IPS-20b (cell line): ENCODE measurements at regions not wholly inside any gene's neighbourhood (a gene's known extent, or its start where the extent isn't known, plus 50 kb on each side); places are given as distances from the start of the nearest gene placed in this dataset.

Source experiments
- H3K27ac ChIP-seq: one replicate; pipeline ENCODE4 v1.5.1; 2013; ENCODE audit warnings: low read length
- H3K27me3 ChIP-seq: 2 replicates; pipeline ENCODE4 v1.6.1; 2013; ENCODE audit warnings: mild to moderate bottlenecking, low read length, inconsistent platforms; ENCODE audit not compliant: insufficient read depth
- H3K36me3 ChIP-seq: 2 replicates; pipeline ENCODE4 v1.6.1; 2013; ENCODE audit warnings: low read depth, mild to moderate bottlenecking, inconsistent platforms, low read length, moderate library complexity; ENCODE audit not compliant: insufficient read depth
- H3K4me1 ChIP-seq: 2 replicates; pipeline ENCODE4 v1.6.1; 2013; ENCODE audit warnings: mild to moderate bottlenecking, control low read depth, inconsistent platforms, low read length, moderate library complexity; ENCODE audit not compliant: insufficient read depth
- H3K4me3 ChIP-seq: 2 replicates; pipeline ENCODE4 v1.5.1; 2013; ENCODE audit warnings: mild to moderate bottlenecking, low read length, inconsistent platforms
- H3K9ac ChIP-seq: 2 replicates; pipeline ENCODE4 v1.6.1; 2013; ENCODE audit warnings: low read depth, mild to moderate bottlenecking, inconsistent platforms, low read length, moderate library complexity
- H3K9me3 ChIP-seq: 2 replicates; pipeline ENCODE4 v1.6.1; 2013; ENCODE audit warnings: mild to moderate bottlenecking, low read depth, low read length, inconsistent platforms; ENCODE audit not compliant: insufficient read depth

- H3K4me3 ChIP-seq: no peak overlapping the region
- H3K36me3 ChIP-seq: no peaks in the 10 kb centered on the region
- H3K27ac ChIP-seq: no peak overlapping the region
- no peaks in the 10 kb centered on the region for H3K4me1 ChIP-seq
- no peak overlapping the region for H3K9ac ChIP-seq
- H3K27me3 ChIP-seq: no peaks in the 10 kb centered on the region
- H3K9me3 ChIP-seq: no peaks in the 10 kb centered on the region; the same call in 1 of the 2 replicates
Measured at GRCh38 chr3:67774676-67775075, 120.3 kb upstream of the SUCLG2 start.

- Histone ChIP-seq H3K27ac (no peak overlapping the region), H3K9me3 (no peaks in the 10 kb centered on the region; the same call in 1 of the 2 replicates), H3K9ac (no peak overlapping the region), H3K27me3 (no peaks in the 10 kb centered on the region), H3K4me3 (no peak overlapping the region), H3K36me3 (no peaks in the 10 kb centered on the region), H3K4me1 (peaks cover 4% of the 10 kb centered on the region; the same call in 1 of the 2 replicates)
Measured at GRCh38 chr3:67765575-67765974, 111.2 kb upstream of the SUCLG2 start.

GRCh38 chr3:67745296-67745695, 90.9 kb upstream of the SUCLG2 start:
- H3K27me3 ChIP-seq: no peaks in the 10 kb centered on the region
- H3K4me1 ChIP-seq: no peaks in the 10 kb centered on the region
- H3K27ac ChIP-seq: no peak overlapping the region
- H3K4me3 ChIP-seq: no peak overlapping the region
- no peaks in the 10 kb centered on the region for H3K36me3 ChIP-seq
- 0 out of 2 replicates have a peak, but pooled peaks cover 3% of the 10 kb centered on the region for H3K9me3 ChIP-seq
- no peak overlapping the region for H3K9ac ChIP-seq

DNA sequence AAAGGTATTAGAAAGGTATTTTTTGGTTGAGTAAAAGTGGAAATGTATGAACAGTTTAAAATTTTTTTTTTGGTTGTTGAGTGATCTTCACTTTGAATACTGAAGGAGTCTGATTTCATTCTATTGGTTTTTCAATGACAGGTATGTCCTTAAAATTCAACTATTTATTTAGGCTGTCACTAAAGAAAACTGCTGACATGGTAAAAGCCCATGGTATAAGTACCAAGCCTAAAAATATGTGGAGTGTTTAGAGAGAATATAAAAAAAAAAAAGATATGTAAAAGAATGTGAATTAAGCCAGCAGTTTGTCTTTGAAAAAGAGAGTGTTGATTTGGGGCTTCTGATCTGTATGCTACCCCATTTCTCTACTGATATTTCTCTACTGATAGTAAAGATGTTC, 90.3 kb upstream of the SUCLG2 start:
- no peak overlapping the region for H3K9ac ChIP-seq
- no peaks in the 10 kb centered on the region for H3K36me3 ChIP-seq
- no peaks in the 10 kb centered on the region for H3K27me3 ChIP-seq
- no peaks in the 10 kb centered on the region for H3K9me3 ChIP-seq
- H3K4me3 ChIP-seq: no peak overlapping the region
- no peak overlapping the region for H3K27ac ChIP-seq
- H3K4me1 ChIP-seq: no peaks in the 10 kb centered on the region

GRCh38 chr3:67739851-67740250, 85.4 kb upstream of the SUCLG2 start:
- no peak overlapping the region for H3K9ac ChIP-seq

GRCh38 chr3:67737906-67738865, 83.8 kb upstream of the SUCLG2 start:
- no peaks in the 10 kb centered on the region for H3K9me3 ChIP-seq

More at GRCh38 chr3:67739851-67740250, 85.4 kb upstream of the SUCLG2 start:
- Histone ChIP-seq H3K36me3 (no peaks in the 10 kb centered on the region), H3K4me3 (no peak overlapping the region), H3K4me1 (no peaks in the 10 kb centered on the region), H3K9me3 (no peaks in the 10 kb centered on the region), H3K27ac (no peak overlapping the region), H3K27me3 (no peaks in the 10 kb centered on the region)

GRCh38 chr3:67737140-67737539, 82.7 kb upstream of the SUCLG2 start:
- Histone ChIP-seq H3K4me1 (no peaks in the 10 kb centered on the region), H3K9me3 (no peaks in the 10 kb centered on the region), H3K4me3 (no peak overlapping the region), H3K27me3 (no peaks in the 10 kb centered on the region), H3K27ac (no peak overlapping the region), H3K9ac (no peak overlapping the region), H3K36me3 (no peaks in the 10 kb centered on the region)

More at GRCh38 chr3:67737906-67738865, 83.8 kb upstream of the SUCLG2 start:
- Histone ChIP-seq H3K4me3 (no peak overlapping the region), H3K36me3 (no peaks in the 10 kb centered on the region), H3K9ac (no peak overlapping the region), H3K27me3 (no peaks in the 10 kb centered on the region), H3K4me1 (no peaks in the 10 kb centered on the region), H3K27ac (no peak overlapping the region)

DNA sequence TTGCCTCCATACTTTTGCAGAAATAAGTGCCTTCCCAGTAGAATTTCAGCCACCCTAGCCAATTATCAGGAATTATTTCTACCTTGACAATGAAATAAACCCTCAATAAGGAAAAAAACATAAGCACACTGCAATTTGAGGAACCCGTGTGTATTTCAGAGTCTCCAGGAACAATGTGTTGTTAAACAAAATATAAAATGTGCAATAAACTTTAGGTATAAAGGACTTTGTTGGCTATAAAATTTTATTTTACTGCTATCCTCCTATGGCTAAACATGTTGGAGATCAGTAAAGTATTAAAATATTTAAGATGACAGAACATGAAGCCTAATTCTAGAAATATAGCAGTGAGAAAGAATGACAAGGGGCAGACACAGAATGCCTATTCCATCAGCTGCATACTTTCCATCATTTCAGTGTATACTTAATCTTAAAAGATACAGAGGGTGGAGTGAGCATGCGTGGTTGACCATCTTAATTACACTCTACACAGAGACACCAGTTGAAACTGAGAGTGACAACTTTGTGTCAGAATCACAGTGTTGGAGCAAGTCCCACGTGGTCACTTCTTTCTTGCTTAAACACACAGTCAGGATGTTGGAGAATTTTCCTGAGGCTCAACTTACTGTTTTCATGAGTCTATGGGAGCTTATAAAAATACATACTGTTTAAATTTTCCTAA, 79.0 kb upstream of the SUCLG2 start:
- Histone ChIP-seq H3K9ac (no peak overlapping the region), H3K4me3 (no peak overlapping the region), H3K9me3 (no peaks in the 10 kb centered on the region), H3K27me3 (no peaks in the 10 kb centered on the region), H3K4me1 (no peaks in the 10 kb centered on the region), H3K36me3 (no peaks in the 10 kb centered on the region), H3K27ac (no peak overlapping the region)

- no peaks in the 10 kb centered on the region; the same call in 1 of the 2 replicates for H3K4me1 ChIP-seq
- no peak overlapping the region for H3K4me3 ChIP-seq
- peaks cover 15% of the 10 kb centered on the region; the same call in 1 of the 2 replicates for H3K9me3 ChIP-seq
- H3K9ac ChIP-seq: no peak overlapping the region
- no peaks in the 10 kb centered on the region for H3K36me3 ChIP-seq
- no peaks in the 10 kb centered on the region for H3K27me3 ChIP-seq
- no peak overlapping the region for H3K27ac ChIP-seq
Measured at GRCh38 chr3:67724434-67724833, 70.0 kb upstream of the SUCLG2 start.

DNA sequence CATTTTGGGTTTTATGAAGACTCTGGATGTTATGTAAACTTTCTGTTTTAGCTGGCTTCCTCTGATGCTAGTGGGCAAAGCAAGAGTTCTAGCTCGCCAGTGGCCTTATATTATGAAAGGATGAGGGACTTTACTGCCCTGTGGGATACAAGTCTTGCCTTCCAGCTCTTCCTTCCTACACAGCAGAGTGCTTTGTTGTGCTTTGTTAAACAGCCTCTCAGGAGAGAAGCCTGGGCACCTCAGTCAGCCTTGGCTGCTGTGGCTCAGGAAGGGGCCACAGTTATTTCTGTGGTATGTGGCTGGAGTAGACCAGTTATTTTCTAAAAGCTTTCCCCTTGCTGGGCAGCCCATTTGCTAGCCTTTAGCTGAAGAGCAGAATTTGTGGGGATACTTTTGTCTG, 69.5 kb upstream of the SUCLG2 start:
- no peak overlapping the region for H3K27ac ChIP-seq
- H3K9me3 ChIP-seq: peaks cover 15% of the 10 kb centered on the region; the same call in 1 of the 2 replicates
- no peaks in the 10 kb centered on the region for H3K36me3 ChIP-seq
- no peak overlapping the region for H3K4me3 ChIP-seq
- no peaks in the 10 kb centered on the region; the same call in 1 of the 2 replicates for H3K4me1 ChIP-seq
- H3K27me3 ChIP-seq: no peaks in the 10 kb centered on the region
- no peak overlapping the region for H3K9ac ChIP-seq

- Histone ChIP-seq H3K36me3 (no peaks in the 10 kb centered on the region), H3K9me3 (no peaks in the 10 kb centered on the region), H3K4me3 (no peak overlapping the region), H3K4me1 (peaks cover under 1% of the 10 kb centered on the region; the same call in 1 of the 2 replicates), H3K9ac (no peak overlapping the region), H3K27ac (no peak overlapping the region), H3K27me3 (no peaks in the 10 kb centered on the region)
Measured at GRCh38 chr3:67719333-67719732, 64.9 kb upstream of the SUCLG2 start.
